IPS-18a (cell line): ENCODE measurements at regions not wholly inside any gene's neighbourhood (a gene's known extent, or its start where the extent isn't known, plus 50 kb on each side); places are given as distances from the start of the nearest gene placed in this dataset.

ENCODE experiments used
- H3K27ac ChIP-seq: one replicate; pipeline ENCODE4 v1.5.1; 2013; ENCODE audit warnings: low read length
- H3K27me3 ChIP-seq: one replicate; pipeline ENCODE4 v1.6.1; 2013; ENCODE audit warnings: mild to moderate bottlenecking, low read length; ENCODE audit not compliant: control insufficient read depth, insufficient read depth
- H3K36me3 ChIP-seq: one replicate; pipeline ENCODE4 v1.6.1; 2013; ENCODE audit warnings: low read depth, low read length; ENCODE audit not compliant: control insufficient read depth
- H3K4me1 ChIP-seq: one replicate; pipeline ENCODE4 v1.6.1; 2013; ENCODE audit warnings: low read depth, low read length; ENCODE audit not compliant: control insufficient read depth
- H3K4me3 ChIP-seq: one replicate; pipeline ENCODE4 v1.5.1; 2013; ENCODE audit warnings: low read length
- H3K9ac ChIP-seq: one replicate; pipeline ENCODE4 v1.6.1; 2013; ENCODE audit warnings: mild to moderate bottlenecking, low read length, moderate library complexity
- H3K9me3 ChIP-seq: one replicate; pipeline ENCODE4 v1.6.1; 2013; ENCODE audit warnings: low read depth, low read length; ENCODE audit not compliant: control insufficient read depth

DNA sequence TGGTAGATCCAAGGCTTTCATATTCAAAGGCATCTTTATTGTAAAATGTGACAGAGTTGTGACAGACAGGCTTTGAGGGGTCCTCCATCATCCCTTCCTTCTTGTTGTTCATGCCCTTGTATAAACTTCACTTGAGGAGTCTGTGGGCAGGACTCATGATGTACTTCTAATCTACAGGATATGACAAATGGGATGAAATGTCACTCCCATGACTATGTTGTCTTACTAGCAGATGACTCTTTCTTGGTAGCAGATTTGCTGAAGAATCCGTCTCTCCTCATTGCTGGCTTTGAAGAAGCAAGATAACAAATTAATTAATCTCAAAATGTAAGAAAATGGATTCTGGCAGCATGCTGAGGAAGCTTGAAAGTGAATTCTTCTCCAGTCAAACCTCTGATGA, 566.1 kb downstream of the TFAP2B start:
- no peaks in the 10 kb centered on the region for H3K27me3 ChIP-seq
- H3K4me3 ChIP-seq: no peak overlapping the region
- no peaks in the 10 kb centered on the region for H3K36me3 ChIP-seq
- H3K9ac ChIP-seq: no peak overlapping the region
- no peak overlapping the region for H3K27ac ChIP-seq
- no peaks in the 10 kb centered on the region for H3K4me1 ChIP-seq
- H3K9me3 ChIP-seq: no peaks in the 10 kb centered on the region

DNA sequence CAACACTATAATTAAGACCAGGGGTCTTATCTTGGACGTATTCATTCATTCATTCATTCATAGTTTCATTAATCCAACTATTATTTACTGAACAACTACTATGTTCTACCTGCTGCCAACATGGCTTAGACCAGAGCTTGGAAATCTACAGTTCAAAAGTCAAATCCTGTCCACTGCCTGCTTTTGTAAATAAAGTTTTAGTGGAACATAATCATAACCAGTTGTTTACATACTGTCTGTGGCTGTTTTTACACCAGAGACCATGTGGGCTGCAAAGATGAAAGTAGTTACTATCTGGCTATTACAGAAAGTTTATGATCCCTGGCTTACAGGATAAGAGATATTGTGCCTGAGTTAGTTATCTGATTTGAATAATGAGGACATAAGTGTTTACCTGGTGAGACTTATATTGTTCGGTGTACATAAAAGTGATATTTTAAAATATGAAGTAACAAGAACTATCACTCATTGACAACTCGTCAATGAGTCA, 567.7 kb downstream of the TFAP2B start:
- Histone ChIP-seq H3K27ac (no peak overlapping the region), H3K27me3 (no peaks in the 10 kb centered on the region), H3K4me1 (no peaks in the 10 kb centered on the region), H3K9me3 (no peaks in the 10 kb centered on the region), H3K9ac (no peak overlapping the region), H3K36me3 (no peaks in the 10 kb centered on the region), H3K4me3 (no peak overlapping the region)

DNA sequence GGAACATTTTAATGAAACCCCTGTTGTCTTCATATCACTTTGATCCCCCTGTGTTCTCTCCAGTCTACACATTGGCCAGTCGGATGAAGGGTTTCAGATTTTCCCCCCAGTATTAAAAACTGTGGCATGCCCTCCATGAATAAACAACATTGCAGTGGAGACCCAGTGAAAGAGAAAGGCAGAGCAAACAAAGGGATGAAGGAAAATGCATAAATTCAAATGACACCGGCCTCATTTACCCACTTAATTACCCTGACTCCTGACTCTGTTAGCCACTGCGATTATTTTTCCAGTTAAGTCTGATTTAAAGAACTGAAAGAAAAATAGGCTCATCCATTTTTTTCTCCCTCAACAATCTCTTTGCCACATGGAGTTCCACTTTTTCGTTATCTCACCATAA, 569.2 kb downstream of the TFAP2B start:
- Histone ChIP-seq H3K27ac (no peak overlapping the region), H3K9me3 (no peaks in the 10 kb centered on the region), H3K27me3 (no peaks in the 10 kb centered on the region), H3K36me3 (no peaks in the 10 kb centered on the region), H3K4me3 (no peak overlapping the region), H3K4me1 (no peaks in the 10 kb centered on the region), H3K9ac (no peak overlapping the region)

DNA sequence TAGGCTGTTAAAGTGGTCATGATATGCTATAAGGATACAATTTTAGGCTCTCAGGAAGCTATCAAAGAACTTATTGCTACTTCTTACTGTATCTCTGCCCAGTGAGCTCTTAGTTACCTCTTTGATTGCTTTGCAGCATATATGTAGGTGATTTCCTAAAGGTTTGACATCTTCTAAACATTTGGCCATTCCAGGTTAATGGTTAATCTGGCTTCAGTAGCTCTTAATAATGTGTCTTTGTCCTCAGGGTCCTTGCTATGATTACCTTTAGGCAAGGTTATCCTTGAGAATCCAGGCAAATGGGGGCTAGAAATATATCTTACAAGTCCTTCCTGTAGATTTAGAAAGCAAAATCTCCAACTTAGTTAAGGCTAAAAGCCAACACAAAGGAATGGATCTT, 575.4 kb downstream of the TFAP2B start:
- no peaks in the 10 kb centered on the region for H3K4me1 ChIP-seq
- no peak overlapping the region for H3K9ac ChIP-seq
- no peak overlapping the region for H3K27ac ChIP-seq
- no peaks in the 10 kb centered on the region for H3K36me3 ChIP-seq
- no peaks in the 10 kb centered on the region for H3K9me3 ChIP-seq
- no peaks in the 10 kb centered on the region for H3K27me3 ChIP-seq
- no peak overlapping the region for H3K4me3 ChIP-seq

DNA sequence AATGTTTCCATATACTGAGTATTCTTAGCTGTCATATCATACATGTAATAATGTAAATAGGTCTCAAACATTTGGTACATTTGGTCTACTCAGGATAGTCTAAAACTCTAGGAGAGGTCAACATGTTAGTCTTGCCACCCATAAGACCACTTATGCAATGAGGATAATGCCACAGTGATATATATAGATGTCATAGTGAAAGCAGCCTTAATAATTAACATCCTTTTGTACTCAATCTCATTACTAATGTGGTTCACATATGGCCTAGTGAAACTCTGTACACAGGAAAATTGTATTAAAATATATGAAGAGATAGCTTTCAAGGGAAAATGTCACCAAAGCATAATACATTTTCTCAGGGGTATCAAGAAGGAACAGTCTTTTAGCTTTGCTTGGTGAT, 577.9 kb downstream of the TFAP2B start:
- H3K9me3 ChIP-seq: no peaks in the 10 kb centered on the region
- no peak overlapping the region for H3K27ac ChIP-seq
- H3K4me1 ChIP-seq: no peaks in the 10 kb centered on the region
- no peak overlapping the region for H3K9ac ChIP-seq
- no peaks in the 10 kb centered on the region for H3K36me3 ChIP-seq
- H3K27me3 ChIP-seq: no peaks in the 10 kb centered on the region
- no peak overlapping the region for H3K4me3 ChIP-seq

DNA sequence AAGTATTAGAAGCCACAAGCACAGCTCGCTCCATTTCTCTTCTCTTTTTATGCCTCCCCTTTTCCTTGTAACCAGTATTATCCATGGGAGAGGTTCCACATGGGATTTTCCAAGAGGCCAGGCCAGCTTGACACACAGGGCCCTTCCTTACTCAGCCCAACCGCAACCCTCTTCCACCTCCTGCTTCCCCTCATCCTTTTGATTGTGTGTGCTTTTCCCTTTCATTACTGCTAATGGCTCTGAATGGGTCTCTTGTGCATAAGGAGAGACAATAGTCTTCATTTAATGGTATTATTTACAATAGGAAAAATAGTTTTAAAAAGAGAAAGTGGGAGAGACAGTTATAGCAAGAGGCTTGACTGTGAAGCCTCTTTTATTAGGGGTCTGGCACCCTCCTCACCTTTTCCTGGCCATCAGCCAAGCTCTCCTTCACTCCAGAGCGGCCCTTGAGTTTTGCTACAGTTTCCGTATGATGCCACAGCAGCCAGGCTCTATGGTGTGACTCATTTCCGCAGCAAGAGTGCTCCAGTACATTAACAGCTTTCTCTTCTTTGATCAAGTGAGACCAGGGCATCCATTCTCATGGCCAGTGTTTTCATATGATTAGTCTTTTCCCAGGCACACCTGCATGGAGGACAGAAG, 579.5 kb downstream of the TFAP2B start:
- Histone ChIP-seq H3K27me3 (no peaks in the 10 kb centered on the region), H3K9me3 (no peaks in the 10 kb centered on the region), H3K27ac (no peak overlapping the region), H3K4me3 (no peak overlapping the region), H3K4me1 (no peaks in the 10 kb centered on the region), H3K9ac (no peak overlapping the region), H3K36me3 (no peaks in the 10 kb centered on the region)

DNA sequence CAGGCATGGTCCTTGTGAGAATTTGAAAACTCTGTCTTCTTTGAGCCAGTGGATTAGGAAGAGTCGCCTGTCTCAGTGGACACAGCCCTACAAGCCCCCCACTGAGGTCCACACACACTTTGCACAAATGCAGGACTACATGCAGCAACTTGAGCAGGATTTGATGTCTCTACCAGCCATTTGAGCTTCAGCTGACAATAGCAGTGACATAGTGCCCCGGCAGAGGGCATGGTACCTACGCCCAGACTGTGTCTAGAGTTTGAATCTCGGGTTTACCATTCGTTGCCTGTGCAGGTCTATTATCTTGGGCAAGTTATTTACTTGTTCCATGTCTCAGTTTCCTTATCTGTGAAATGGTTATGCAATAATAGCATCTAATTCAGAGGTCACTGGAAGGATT, 580.1 kb downstream of the TFAP2B start:
- Histone ChIP-seq H3K4me1 (no peaks in the 10 kb centered on the region), H3K9me3 (no peaks in the 10 kb centered on the region), H3K27me3 (no peaks in the 10 kb centered on the region), H3K9ac (no peak overlapping the region), H3K27ac (no peak overlapping the region), H3K36me3 (no peaks in the 10 kb centered on the region), H3K4me3 (no peak overlapping the region)

DNA sequence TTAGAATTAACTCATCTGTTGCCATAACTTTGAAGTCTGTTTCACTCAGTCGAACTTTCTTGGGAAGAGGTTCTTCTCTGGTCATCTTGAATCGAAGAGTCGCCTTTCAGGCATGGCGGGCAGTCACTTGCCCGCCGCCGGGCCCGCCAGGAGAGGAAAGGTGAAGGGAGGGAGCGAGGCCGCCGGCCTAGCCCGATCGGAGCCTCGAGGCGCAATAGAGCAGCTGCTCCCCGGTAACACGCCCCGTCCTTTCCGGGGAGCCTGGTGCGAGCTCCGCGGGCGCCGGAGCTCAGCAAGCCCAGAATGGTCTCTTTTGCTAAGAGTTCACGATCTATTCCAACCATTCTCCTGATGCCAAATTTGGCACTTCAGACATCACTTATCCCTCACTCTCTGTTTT, 591.8 kb downstream of the TFAP2B start:
- Histone ChIP-seq H3K27ac (no peak overlapping the region), H3K4me1 (no peaks in the 10 kb centered on the region), H3K4me3 (no peak overlapping the region), H3K27me3 (no peaks in the 10 kb centered on the region), H3K36me3 (no peaks in the 10 kb centered on the region), H3K9me3 (no peaks in the 10 kb centered on the region), H3K9ac (no peak overlapping the region)

DNA sequence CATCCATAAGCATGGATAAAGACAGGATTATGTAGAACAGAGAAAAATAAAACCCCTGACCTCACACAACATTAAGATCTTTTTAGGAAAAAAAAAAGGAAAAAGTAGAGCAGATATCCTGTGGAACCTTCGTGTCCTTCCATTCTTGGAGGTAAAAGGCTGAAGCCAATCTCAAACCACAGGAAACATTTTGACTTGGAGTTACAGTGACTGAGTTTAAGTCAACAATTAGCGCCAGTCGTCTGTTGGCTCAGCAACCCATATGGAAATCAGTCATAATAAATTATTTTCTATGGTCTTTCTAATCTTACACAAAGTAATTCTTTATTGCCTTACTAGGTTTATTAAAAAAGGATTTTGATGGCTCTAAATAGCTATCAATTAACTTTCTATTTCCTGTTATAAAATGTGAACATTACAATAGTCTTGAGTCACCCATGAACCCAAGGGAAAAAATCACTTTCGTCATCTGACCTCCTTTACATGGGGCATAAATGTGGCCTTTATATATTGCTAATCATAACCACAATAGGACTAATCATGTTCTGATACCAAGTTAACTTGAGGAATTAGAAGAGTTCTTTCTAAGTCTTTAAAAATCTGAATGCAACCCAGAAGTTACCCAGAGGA, 592.9 kb downstream of the TFAP2B start:
- Histone ChIP-seq H3K36me3 (no peaks in the 10 kb centered on the region), H3K27ac (no peak overlapping the region), H3K4me3 (no peak overlapping the region), H3K4me1 (no peaks in the 10 kb centered on the region), H3K9ac (no peak overlapping the region), H3K9me3 (no peaks in the 10 kb centered on the region), H3K27me3 (no peaks in the 10 kb centered on the region)

DNA sequence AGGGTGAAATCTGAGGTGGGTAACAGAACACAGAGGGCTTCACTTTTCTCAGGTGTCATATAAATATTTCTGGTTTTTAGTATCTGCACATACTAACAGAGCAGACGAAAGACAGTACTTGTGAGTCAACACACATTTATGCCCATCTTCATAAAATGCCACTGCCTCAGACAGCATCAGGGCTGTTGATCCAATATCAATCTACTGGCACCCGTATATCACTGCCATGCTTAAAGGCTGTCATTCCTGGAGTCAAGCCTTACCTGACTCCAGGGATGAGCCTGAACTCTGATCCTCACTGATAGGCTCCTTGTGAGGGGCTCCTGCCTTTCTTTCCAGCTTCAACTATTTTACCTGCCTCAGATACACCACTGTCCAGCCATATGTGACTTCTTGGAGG, 595.7 kb downstream of the TFAP2B start:
- H3K4me1 ChIP-seq: no peaks in the 10 kb centered on the region
- H3K36me3 ChIP-seq: no peaks in the 10 kb centered on the region

DNA sequence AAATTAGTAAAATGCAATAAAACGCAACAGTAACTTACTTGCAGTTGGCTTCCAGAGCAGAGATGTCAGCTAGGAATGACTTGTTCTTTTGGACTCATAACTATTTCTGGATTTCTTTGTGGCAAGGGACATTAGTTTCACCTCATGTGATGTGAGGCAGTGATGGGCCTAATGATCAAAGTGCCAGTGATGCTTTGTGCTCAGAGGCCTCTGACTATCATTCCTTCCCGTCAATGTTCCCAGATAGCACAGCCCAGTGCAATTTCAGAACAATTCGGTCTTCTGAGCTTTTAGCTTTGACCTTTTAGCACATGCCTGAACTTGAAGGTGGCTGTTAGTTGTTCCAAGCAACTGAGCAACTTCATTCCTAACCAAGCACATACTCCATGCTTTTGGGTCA, 596.8 kb downstream of the TFAP2B start:
- Histone ChIP-seq H3K4me3 (no peak overlapping the region), H3K9ac (no peak overlapping the region), H3K27me3 (no peaks in the 10 kb centered on the region), H3K9me3 (no peaks in the 10 kb centered on the region), H3K36me3 (no peaks in the 10 kb centered on the region), H3K4me1 (no peaks in the 10 kb centered on the region), H3K27ac (no peak overlapping the region)

More for the DNA sequence above, 595.7 kb downstream of the TFAP2B start:
- Histone ChIP-seq H3K9me3 (no peaks in the 10 kb centered on the region), H3K27me3 (no peaks in the 10 kb centered on the region), H3K4me3 (no peak overlapping the region), H3K27ac (no peak overlapping the region), H3K9ac (no peak overlapping the region)

DNA sequence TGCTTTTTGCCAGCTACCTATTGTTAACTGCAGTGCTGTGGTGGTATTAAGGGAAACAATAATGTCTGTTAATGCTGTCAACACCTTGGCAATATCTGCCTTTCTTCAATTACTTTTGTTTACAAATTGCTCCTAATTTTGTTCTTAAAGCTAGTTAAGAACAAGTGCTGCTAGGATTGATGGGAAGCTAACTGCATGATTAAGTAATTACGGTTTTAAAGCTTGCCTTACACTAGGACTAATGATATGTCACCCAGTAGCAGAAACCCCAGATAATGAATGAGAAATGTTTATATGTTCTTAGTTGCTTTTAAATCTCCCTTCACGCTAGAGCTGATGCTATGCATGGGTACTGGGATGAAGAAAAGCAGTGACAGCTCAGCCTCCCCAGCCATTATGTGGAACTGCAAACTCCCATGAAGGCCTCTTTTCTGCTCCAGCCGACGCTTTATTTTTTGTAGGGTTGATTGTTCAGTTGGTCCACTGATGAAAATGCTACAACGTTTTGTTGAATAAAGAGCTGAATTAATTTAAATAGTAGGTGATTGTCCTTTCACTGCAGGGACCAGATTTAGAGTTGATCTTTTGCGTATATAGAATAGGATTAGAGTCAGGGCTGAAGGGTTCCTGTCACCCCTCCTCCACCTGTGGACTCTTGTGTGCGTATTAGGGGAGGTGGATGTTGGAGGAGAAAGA, 610.5 kb downstream of the TFAP2B start:
- H3K9ac ChIP-seq: no peak overlapping the region
- H3K4me3 ChIP-seq: no peak overlapping the region
- no peaks in the 10 kb centered on the region for H3K9me3 ChIP-seq
- H3K4me1 ChIP-seq: peaks cover 8% of the 10 kb centered on the region
- no peak overlapping the region for H3K27ac ChIP-seq
- no peaks in the 10 kb centered on the region for H3K36me3 ChIP-seq
- H3K27me3 ChIP-seq: no peaks in the 10 kb centered on the region
